NB4 (cell line): ENCODE measurements at regions not wholly inside any gene's neighbourhood (a gene's known extent, or its start where the extent isn't known, plus 50 kb on each side); places are given as distances from the start of the nearest gene placed in this dataset.
A peak's percentile ranks its signal among the peaks of the same experiment; 100 is the strongest.

ENCODE experiments used
- DNase-seq: peaks from one replicate; pipeline ENCODE4 v3.0.0; 2010; ENCODE audit warnings: low read depth
- H3K4me3 ChIP-seq: one replicate; pipeline ENCODE4 v1.5.1; 2011; ENCODE audit warnings: mild to moderate bottlenecking, low read depth, low read length, moderate library complexity
- CTCF ChIP-seq: IDR thresholded peaks from one replicate; pipeline ENCODE4 v1.5.1; 2012; ENCODE audit warnings: low read depth, low read length
- MAX ChIP-seq: IDR thresholded peaks from 2 replicates; pipeline ENCODE4 v1.6.1; 2011; ENCODE audit warnings: low read depth, low read length
- MYC ChIP-seq: IDR thresholded peaks from 2 replicates; pipeline ENCODE4 v1.6.1; 2011; ENCODE audit warnings: low read depth, low read length
- POLR2A ChIP-seq: IDR thresholded peaks from 2 replicates; pipeline ENCODE4 v1.6.1; 2011; ENCODE audit warnings: mild to moderate bottlenecking; ENCODE audit not compliant: insufficient read length; ENCODE audit errors: extremely low read depth

- TF ChIP-seq MYC: no peak
- no peak for TF ChIP-seq MAX
- no peak for TF ChIP-seq POLR2A
- TF ChIP-seq CTCF: no peak
- H3K4me3 ChIP-seq: no peak overlapping the region
- no peak for DNase-seq
Measured at GRCh38 chr10:30233186-30233959, 115.7 kb downstream of the MTPAP start.

- no peak for DNase-seq
- TF ChIP-seq POLR2A (no peak), CTCF (no peak), MAX (no peak), MYC (no peak)
- no peak overlapping the region for H3K4me3 ChIP-seq
Measured at GRCh38 chr10:30231709-30232108, 117.4 kb downstream of the MTPAP start.

GRCh38 chr10:30231071-30231652, 117.9 kb downstream of the MTPAP start:
- no peak overlapping the region for H3K4me3 ChIP-seq
- TF ChIP-seq CTCF (no peak), MYC (no peak), POLR2A (no peak)
- no peak for DNase-seq

- TF ChIP-seq MYC: no peak
- TF ChIP-seq POLR2A: no peak
- no peak for TF ChIP-seq CTCF
- TF ChIP-seq MAX: no peak
- H3K4me3 ChIP-seq: no peak overlapping the region
- no peak for DNase-seq
Measured at GRCh38 chr10:30229536-30229935, 119.5 kb downstream of the MTPAP start.

- peak; percentile 32 for DNase-seq
- TF ChIP-seq CTCF: no peak
- TF ChIP-seq MAX: no peak
- TF ChIP-seq POLR2A: no peak
- no peak for TF ChIP-seq MYC
- no peak overlapping the region for H3K4me3 ChIP-seq
Measured at GRCh38 chr10:30228417-30229036, 120.6 kb downstream of the MTPAP start.
